ENCODE measurements at regions not wholly inside any gene's neighbourhood (a gene's known extent, or its start where the extent isn't known, plus 50 kb on each side); places are given as distances from the start of the nearest gene placed in this dataset.

DNA sequence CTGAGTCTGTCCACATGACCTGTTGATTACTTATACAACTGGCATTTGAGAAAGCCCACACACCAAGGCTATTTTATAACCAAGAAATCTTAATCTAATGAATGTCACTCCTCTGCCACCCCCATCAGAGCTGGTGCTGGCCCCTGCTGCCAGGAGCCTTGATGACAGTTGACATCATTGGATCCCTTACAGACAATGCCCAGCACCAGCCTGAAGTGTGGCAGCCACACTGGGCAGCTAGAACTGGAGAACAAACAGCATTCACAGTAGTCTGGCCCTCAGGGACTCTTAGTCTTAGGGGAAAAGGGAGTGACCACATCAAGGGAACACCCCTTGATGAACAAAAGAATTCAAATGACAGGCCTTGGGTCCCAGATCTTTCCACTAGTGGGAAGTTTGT lies 840.6 kb downstream of the EPHA3 start:
- peak; percentile 48 for TF ChIP-seq GLIS1 (tag by site-specific recombination; IDR thresholded peaks at IDR 0.05)
- no peak for TF ChIP-seq ZNF202 (tag by site-specific recombination; IDR thresholded peaks at IDR 0.05; ENCODE audit: borderline replicate concordance)
- H3K27ac ChIP-seq (ENCODE audit: extremely low read depth, low read depth, low read length) = no peak overlapping the region
- no peaks in the 10 kb centered on the region for H3K9me3 ChIP-seq (ENCODE audit: control insufficient read depth, insufficient read depth, low read depth, low read length)
- H3K4me1 ChIP-seq (ENCODE audit: control insufficient read depth, insufficient read depth, low read length) = no peaks in the 10 kb centered on the region
- ChIA-PET CTCF (interaction anchor here (0.7 kb wide), 1 partner anchor 49 kb away, joined by 3 read pairs; no protein-coding TSS in a partner anchor), POLR2A (no interaction called here)
- H3K36me3 ChIP-seq (ENCODE audit: control insufficient read depth in 2 of 2, insufficient read depth in 1 of 2, low read length in 2 of 2) = no peaks in the 10 kb centered on the region
- no peak overlapping the region for H3K4me3 ChIP-seq (ENCODE audit: low read depth, low read length)

DNA sequence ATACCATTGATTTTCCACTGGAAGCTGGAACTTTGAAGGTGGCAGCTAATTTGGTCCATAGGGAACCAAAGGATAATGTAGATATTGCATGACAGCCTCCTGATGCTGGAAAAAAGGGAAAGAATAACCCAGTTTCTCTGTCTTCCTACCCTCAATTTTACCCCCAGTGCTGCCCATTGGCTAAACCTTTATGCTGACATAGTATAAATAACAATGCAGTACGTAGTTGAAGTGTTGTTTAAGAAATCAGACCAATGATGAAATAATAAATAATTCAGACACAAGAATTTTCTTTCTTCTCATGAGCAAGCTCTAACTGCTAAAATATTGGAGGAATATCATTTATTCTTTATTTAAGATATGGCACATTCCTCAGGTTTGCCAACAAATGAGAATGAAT lies 843.4 kb downstream of the EPHA3 start:
- H3K27ac ChIP-seq (ENCODE audit: extremely low read depth, low read depth, low read length) = no peak overlapping the region
- no peaks in the 10 kb centered on the region for H3K4me1 ChIP-seq (ENCODE audit: control insufficient read depth, insufficient read depth, low read length)
- ChIA-PET POLR2A (no interaction called here), CTCF (no interaction called here)
- no peaks in the 10 kb centered on the region for H3K36me3 ChIP-seq (ENCODE audit: control insufficient read depth in 2 of 2, insufficient read depth in 1 of 2, low read length in 2 of 2)
- TF ChIP-seq ZBTB48 (tag by site-specific recombination; IDR thresholded peaks at IDR 0.05) = no peak
- TF ChIP-seq ZNF211 (tag by site-specific recombination; IDR thresholded peaks at IDR 0.05; ENCODE audit: low read depth) = no peak
- no peak for TF ChIP-seq ZNF555 (tag by site-specific recombination; conservative IDR thresholded peaks at IDR 0.05)
- TF ChIP-seq MZF1 (tag by site-specific recombination; IDR thresholded peaks at IDR 0.05; ENCODE audit: borderline replicate concordance) = no peak
- no peak for TF ChIP-seq ZNF677 (tag by site-specific recombination; IDR thresholded peaks at IDR 0.05)
- TF ChIP-seq ZNF335 (tag by site-specific recombination; conservative IDR thresholded peaks at IDR 0.05) = no peak
- TF ChIP-seq ZNF629 (tag by site-specific recombination; IDR thresholded peaks at IDR 0.05) = no peak
- TF ChIP-seq ZNF623 (tag by site-specific recombination; IDR thresholded peaks at IDR 0.05) = no peak
- TF ChIP-seq ZNF221 (tag by site-specific recombination; IDR thresholded peaks at IDR 0.05; ENCODE audit: borderline replicate concordance) = no peak
- TF ChIP-seq ZNF654 (tag by site-specific recombination; IDR thresholded peaks at IDR 0.05; ENCODE audit: low read depth) = no peak
- TF ChIP-seq ZNF658 (tag by site-specific recombination; IDR thresholded peaks at IDR 0.05) = no peak
- no peak for TF ChIP-seq ZNF354C (tag by site-specific recombination; IDR thresholded peaks at IDR 0.05; ENCODE audit: borderline replicate concordance, low read depth)
- H3K4me3 ChIP-seq (ENCODE audit: low read depth, low read length) = no peak overlapping the region
- no peaks in the 10 kb centered on the region for H3K9me3 ChIP-seq (ENCODE audit: control insufficient read depth, insufficient read depth, low read depth, low read length)

DNA sequence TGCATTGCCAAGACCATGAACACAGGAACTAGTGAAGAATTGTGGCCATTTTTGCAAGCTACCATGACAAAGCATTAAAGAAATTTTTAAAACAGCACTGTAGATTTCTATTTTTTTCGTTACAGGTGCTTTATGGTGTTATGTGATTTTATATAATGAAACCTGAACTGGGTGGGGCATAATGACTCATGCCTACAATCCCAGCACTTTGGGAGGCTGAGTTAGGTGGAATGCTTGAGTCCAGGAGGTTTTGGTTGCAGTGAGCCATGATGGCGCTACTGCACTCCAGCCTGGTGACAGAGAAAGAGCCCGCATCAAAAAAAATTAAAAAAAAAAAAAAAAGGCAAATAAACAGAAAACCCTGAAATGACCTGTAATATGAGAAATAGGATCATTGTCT lies 846.7 kb downstream of the EPHA3 start:
- ChIA-PET POLR2A (no interaction called here), CTCF (no interaction called here)
- Histone ChIP-seq H3K4me1 (ENCODE audit: control insufficient read depth, insufficient read depth, low read length) (no peaks in the 10 kb centered on the region), H3K9me3 (ENCODE audit: control insufficient read depth, insufficient read depth, low read depth, low read length) (no peaks in the 10 kb centered on the region), H3K27ac (ENCODE audit: extremely low read depth, low read depth, low read length) (no peak overlapping the region), H3K4me3 (ENCODE audit: low read depth, low read length) (no peak overlapping the region), H3K36me3 (ENCODE audit: control insufficient read depth in 2 of 2, insufficient read depth in 1 of 2, low read length in 2 of 2) (no peaks in the 10 kb centered on the region)
- no peak for TF ChIP-seq ZNF112 (tag by site-specific recombination; IDR thresholded peaks at IDR 0.05)
- TF ChIP-seq GLI4 (tag by site-specific recombination; IDR thresholded peaks at IDR 0.05) = no peak
- no peak for TF ChIP-seq MEIS1 (CRISPR knock-in tag; IDR thresholded peaks at IDR 0.05; ENCODE audit: borderline replicate concordance)
- no peak for TF ChIP-seq BCL11A (tag by site-specific recombination; IDR thresholded peaks at IDR 0.05; ENCODE audit: low read depth)
- no peak for TF ChIP-seq ZNF341 (tag by site-specific recombination; IDR thresholded peaks at IDR 0.05; ENCODE audit: low read depth)
- no peak for TF ChIP-seq REPIN1 (tag by site-specific recombination; IDR thresholded peaks at IDR 0.05; ENCODE audit: low read depth)
- no peak for TF ChIP-seq ZBTB21 (tag by site-specific recombination; IDR thresholded peaks at IDR 0.05)
- TF ChIP-seq, protein P1, sequence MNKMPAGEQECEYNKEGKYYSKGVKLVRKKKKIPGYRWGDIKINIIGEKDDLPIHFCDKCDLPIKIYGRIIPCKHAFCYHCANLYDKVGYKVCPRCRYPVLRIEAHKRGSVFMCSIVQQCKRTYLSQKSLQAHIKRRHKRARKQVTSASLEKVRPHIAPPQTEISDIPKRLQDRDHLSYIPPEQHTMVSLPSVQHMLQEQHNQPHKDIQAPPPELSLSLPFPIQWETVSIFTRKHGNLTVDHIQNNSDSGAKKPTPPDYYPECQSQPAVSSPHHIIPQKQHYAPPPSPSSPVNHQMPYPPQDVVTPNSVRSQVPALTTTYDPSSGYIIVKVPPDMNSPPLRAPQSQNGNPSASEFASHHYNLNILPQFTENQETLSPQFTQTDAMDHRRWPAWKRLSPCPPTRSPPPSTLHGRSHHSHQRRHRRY (tag by site-specific recombination; IDR thresholded peaks at IDR 0.05) = no peak
- no peak for TF ChIP-seq SP2 (tag by site-specific recombination; IDR thresholded peaks at IDR 0.05)
- TF ChIP-seq, protein P2, sequence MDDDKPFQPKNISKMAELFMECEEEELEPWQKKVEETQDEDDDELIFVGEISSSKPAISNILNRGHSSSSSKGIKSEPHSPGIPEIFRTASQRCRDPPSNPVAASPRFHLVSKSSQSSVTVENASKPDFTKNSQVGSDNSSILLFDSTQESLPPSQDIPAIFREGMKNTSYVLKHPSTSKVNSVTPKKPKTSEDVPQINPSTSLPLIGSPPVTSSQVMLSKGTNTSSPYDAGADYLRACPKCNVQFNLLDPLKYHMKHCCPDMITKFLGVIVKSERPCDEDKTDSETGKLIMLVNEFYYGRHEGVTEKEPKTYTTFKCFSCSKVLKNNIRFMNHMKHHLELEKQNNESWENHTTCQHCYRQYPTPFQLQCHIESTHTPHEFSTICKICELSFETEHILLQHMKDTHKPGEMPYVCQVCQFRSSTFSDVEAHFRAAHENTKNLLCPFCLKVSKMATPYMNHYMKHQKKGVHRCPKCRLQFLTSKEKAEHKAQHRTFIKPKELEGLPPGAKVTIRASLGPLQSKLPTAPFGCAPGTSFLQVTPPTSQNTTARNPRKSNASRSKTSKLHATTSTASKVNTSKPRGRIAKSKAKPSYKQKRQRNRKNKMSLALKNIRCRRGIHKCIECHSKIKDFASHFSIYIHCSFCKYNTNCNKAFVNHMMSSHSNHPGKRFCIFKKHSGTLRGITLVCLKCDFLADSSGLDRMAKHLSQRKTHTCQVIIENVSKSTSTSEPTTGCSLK (tag by site-specific recombination; IDR thresholded peaks at IDR 0.05) = no peak
- TF ChIP-seq ZNF324 (tag by site-specific recombination; IDR thresholded peaks at IDR 0.05) = no peak

Data from HEK293 (cell line).